HEK293 (cell line): ENCODE measurements at regions not wholly inside any gene's neighbourhood (a gene's known extent, or its start where the extent isn't known, plus 50 kb on each side); places are given as distances from the start of the nearest gene placed in this dataset.

Source experiments
- CTCF ChIA-PET: fragments of 350-600 bp; formaldehyde crosslinking; extraction: SDS; loops from one replicate; lab custom pipeline; 2021; ENCODE audit warnings: antibody characterized with exemption; lab: Yijun Ruan, JAX
- POLR2A ChIA-PET: fragments of 300-600 bp; formaldehyde crosslinking; extraction: SDS; loops from one replicate; lab custom pipeline; 2020; ENCODE audit warnings: antibody characterized with exemption, inconsistent platforms; lab: Yijun Ruan, JAX
- H3K27ac ChIP-seq: fragments of 200-500 bp; sonication (Bioruptor generic); 2 replicates; pipeline ENCODE4 v1.5.1; 2014; ENCODE audit warnings: low read depth, low read length, control low read depth, inconsistent platforms; ENCODE audit errors: extremely low read depth
- H3K36me3 ChIP-seq, 2 experiments: fragments of 200-500 bp in 1 of 2; sonication (Bioruptor generic) in 1 of 2; 1 replicate in 1 of 2; 2 replicates in 1 of 2; pipeline ENCODE4 v1.5.1; 2014 to 2017; ENCODE audit warnings: inconsistent platforms in 2 of 2, low read length in 2 of 2; ENCODE audit not compliant: control insufficient read depth in 2 of 2, insufficient read depth in 1 of 2
- H3K4me1 ChIP-seq: fragments of 200-500 bp; sonication (Bioruptor generic); 2 replicates; pipeline ENCODE4 v1.5.1; 2014; ENCODE audit warnings: mild to moderate bottlenecking, low read length, inconsistent platforms; ENCODE audit not compliant: control insufficient read depth, insufficient read depth
- H3K4me3 ChIP-seq: 2 replicates; pipeline ENCODE4 v1.5.1; 2011; ENCODE audit warnings: low read depth, mild to moderate bottlenecking, control low read depth, low read length, moderate library complexity
- H3K9me3 ChIP-seq: fragments of 200-500 bp; sonication (Bioruptor generic); 2 replicates; pipeline ENCODE4 v1.5.1; 2014; ENCODE audit warnings: low read depth, low read length, inconsistent platforms; ENCODE audit not compliant: control insufficient read depth, insufficient read depth
- FEZF1 ChIP-seq: fragments of 450-650 bp; formaldehyde crosslinking; IDR thresholded peaks from 2 replicates; pipeline ENCODE4 v1.5.1; 2016; ENCODE audit warnings: missing biosample characterization, missing genetic modification characterization
- GLI2 ChIP-seq: fragments of 450-650 bp; formaldehyde crosslinking; IDR thresholded peaks from 2 replicates; pipeline ENCODE4; 2017; ENCODE audit warnings: missing biosample characterization, missing genetic modification characterization, low read depth, borderline replicate concordance
- GLIS2 ChIP-seq: fragments of 450-650 bp; formaldehyde crosslinking; IDR thresholded peaks from 2 replicates; pipeline ENCODE4 v1.5.1; 2016; ENCODE audit warnings: missing biosample characterization, missing genetic modification characterization
- IKZF3 ChIP-seq: fragments of 450-650 bp; IDR thresholded peaks from 2 replicates; pipeline ENCODE4 v1.5.0; 2018; ENCODE audit warnings: missing biosample characterization, mild to moderate bottlenecking, missing genetic modification characterization, moderate library complexity
- KLF10 ChIP-seq: fragments of 450-650 bp; IDR thresholded peaks from 2 replicates; pipeline ENCODE4 v1.5.1; 2018; ENCODE audit warnings: missing biosample characterization, mild to moderate bottlenecking, missing genetic modification characterization
- REPIN1 ChIP-seq: fragments of 450-650 bp; formaldehyde crosslinking; IDR thresholded peaks from 2 replicates; pipeline ENCODE4 v1.5.1; 2017; ENCODE audit warnings: missing biosample characterization, missing genetic modification characterization, low read depth
- SETDB1 ChIP-seq: IDR thresholded peaks from one replicate; pipeline ENCODE4 v1.6.1; 2017; ENCODE audit warnings: mild to moderate bottlenecking, low read length, moderate library complexity, mixed read lengths; ENCODE audit not compliant: insufficient read length
- SP2 ChIP-seq: fragments of 450-650 bp; formaldehyde crosslinking; IDR thresholded peaks from 2 replicates; pipeline ENCODE4 v1.5.1; 2016; ENCODE audit warnings: missing biosample characterization, missing genetic modification characterization
- ZBTB48 ChIP-seq: fragments of 450-650 bp; formaldehyde crosslinking; IDR thresholded peaks from 2 replicates; pipeline ENCODE4 v1.5.1; 2016; ENCODE audit warnings: missing biosample characterization, missing genetic modification characterization
- ZFHX2 ChIP-seq: fragments of 450-650 bp; formaldehyde crosslinking; conservative IDR thresholded peaks from 2 replicates; pipeline ENCODE4 v1.5.1; 2016; ENCODE audit warnings: missing biosample characterization, missing genetic modification characterization
- ZNF112 ChIP-seq: fragments of 450-650 bp; formaldehyde crosslinking; IDR thresholded peaks from 2 replicates; pipeline ENCODE4 v1.5.0; 2017; ENCODE audit warnings: missing biosample characterization, missing genetic modification characterization
- ZNF146 ChIP-seq: fragments of 450-650 bp; formaldehyde crosslinking; IDR thresholded peaks from 2 replicates; pipeline ENCODE4 v1.5.1; 2016; ENCODE audit warnings: missing biosample characterization, missing genetic modification characterization
- ZNF155 ChIP-seq: fragments of 450-650 bp; formaldehyde crosslinking; IDR thresholded peaks from 2 replicates; pipeline ENCODE4 v1.5.1; 2016; ENCODE audit warnings: missing biosample characterization, missing genetic modification characterization
- ZNF169 ChIP-seq: fragments of 450-650 bp; formaldehyde crosslinking; IDR thresholded peaks from 2 replicates; pipeline ENCODE4 v1.5.1; 2016; ENCODE audit warnings: missing biosample characterization, missing genetic modification characterization
- ZNF2 ChIP-seq: fragments of 450-650 bp; formaldehyde crosslinking; IDR thresholded peaks from 2 replicates; pipeline ENCODE4 v1.5.1; 2016; ENCODE audit warnings: missing biosample characterization, missing genetic modification characterization
- ZNF211 ChIP-seq: fragments of 450-650 bp; formaldehyde crosslinking; IDR thresholded peaks from 2 replicates; pipeline ENCODE4 v1.5.1; 2016; ENCODE audit warnings: low read depth, missing biosample characterization, missing genetic modification characterization
- ZNF324 ChIP-seq: fragments of 450-650 bp; formaldehyde crosslinking; IDR thresholded peaks from 2 replicates; pipeline ENCODE4 v1.5.1; 2016; ENCODE audit warnings: missing biosample characterization, missing genetic modification characterization
- ZNF398 ChIP-seq: fragments of 450-650 bp; formaldehyde crosslinking; IDR thresholded peaks from 2 replicates; pipeline ENCODE4 v1.5.1; 2017; ENCODE audit warnings: missing biosample characterization, missing genetic modification characterization
- ZNF404 ChIP-seq: fragments of 450-650 bp; formaldehyde crosslinking; IDR thresholded peaks from 2 replicates; pipeline ENCODE4 v1.5.1; 2017; ENCODE audit warnings: missing biosample characterization, missing genetic modification characterization
- ZNF48 ChIP-seq: fragments of 450-650 bp; formaldehyde crosslinking; IDR thresholded peaks from 2 replicates; pipeline ENCODE4 v1.5.1; 2016; ENCODE audit warnings: missing biosample characterization, missing genetic modification characterization
- ZNF510 ChIP-seq: fragments of 450-650 bp; formaldehyde crosslinking; IDR thresholded peaks from 2 replicates; pipeline ENCODE4 v1.5.1; 2018; ENCODE audit warnings: mild to moderate bottlenecking, missing genetic modification characterization, missing biosample characterization; ENCODE audit not compliant: insufficient replicate concordance
- ZNF521 ChIP-seq: fragments of 450-650 bp; formaldehyde crosslinking; IDR thresholded peaks from 2 replicates; pipeline ENCODE4 v1.5.1; 2017; ENCODE audit warnings: missing biosample characterization, mild to moderate bottlenecking, missing genetic modification characterization
- ZNF530 ChIP-seq: fragments of 450-650 bp; formaldehyde crosslinking; IDR thresholded peaks from 2 replicates; pipeline ENCODE4 v1.5.1; 2016; ENCODE audit warnings: low read depth, missing biosample characterization, missing genetic modification characterization
- ZNF549 ChIP-seq: fragments of 450-650 bp; IDR thresholded peaks from 2 replicates; pipeline ENCODE4 v1.5.1; 2018; ENCODE audit warnings: missing biosample characterization, missing genetic modification characterization, mild to moderate bottlenecking, inconsistent platforms, moderate library complexity
- ZNF555 ChIP-seq: fragments of 450-650 bp; formaldehyde crosslinking; conservative IDR thresholded peaks from 2 replicates; pipeline ENCODE4 v1.5.1; 2017; ENCODE audit warnings: missing biosample characterization, mild to moderate bottlenecking, missing genetic modification characterization, inconsistent platforms
- ZNF561 ChIP-seq: fragments of 450-650 bp; IDR thresholded peaks from 2 replicates; pipeline ENCODE4 v1.5.1; 2018; ENCODE audit warnings: missing biosample characterization, missing genetic modification characterization, borderline replicate concordance
- ZNF645 ChIP-seq: fragments of 450-650 bp; formaldehyde crosslinking; IDR thresholded peaks from 2 replicates; pipeline ENCODE4; 2016; ENCODE audit warnings: missing biosample characterization, missing genetic modification characterization
- ZNF658 ChIP-seq: fragments of 450-650 bp; formaldehyde crosslinking; IDR thresholded peaks from 2 replicates; pipeline ENCODE4; 2016; ENCODE audit warnings: missing biosample characterization, missing genetic modification characterization
- ZNF701 ChIP-seq: fragments of 450-650 bp; formaldehyde crosslinking; IDR thresholded peaks from 2 replicates; pipeline ENCODE4 v1.5.1; 2016; ENCODE audit warnings: missing biosample characterization, missing genetic modification characterization
- ZNF785 ChIP-seq: fragments of 450-650 bp; formaldehyde crosslinking; IDR thresholded peaks from 2 replicates; pipeline ENCODE4 v1.5.1; 2016; ENCODE audit warnings: missing biosample characterization, missing genetic modification characterization
- ZNF837 ChIP-seq: fragments of 450-650 bp; formaldehyde crosslinking; IDR thresholded peaks from 2 replicates; pipeline ENCODE4 v1.5.1; 2016; ENCODE audit warnings: missing biosample characterization, missing genetic modification characterization
- TF ChIP-seq, protein P1 (sequence below): IDR thresholded peaks from 2 replicates; pipeline ENCODE4 v1.6.1; 2011; ENCODE audit warnings: mild to moderate bottlenecking, low read depth, low read length, borderline replicate concordance
- TF ChIP-seq, protein P2 (sequence below): fragments of 450-650 bp; IDR thresholded peaks from 2 replicates; pipeline ENCODE4 v1.5.1; 2018; ENCODE audit warnings: missing biosample characterization, missing genetic modification characterization

- TF ChIP-seq ZNF549 (tag by site-specific recombination), result no peak
- TF ChIP-seq, protein P1, sequence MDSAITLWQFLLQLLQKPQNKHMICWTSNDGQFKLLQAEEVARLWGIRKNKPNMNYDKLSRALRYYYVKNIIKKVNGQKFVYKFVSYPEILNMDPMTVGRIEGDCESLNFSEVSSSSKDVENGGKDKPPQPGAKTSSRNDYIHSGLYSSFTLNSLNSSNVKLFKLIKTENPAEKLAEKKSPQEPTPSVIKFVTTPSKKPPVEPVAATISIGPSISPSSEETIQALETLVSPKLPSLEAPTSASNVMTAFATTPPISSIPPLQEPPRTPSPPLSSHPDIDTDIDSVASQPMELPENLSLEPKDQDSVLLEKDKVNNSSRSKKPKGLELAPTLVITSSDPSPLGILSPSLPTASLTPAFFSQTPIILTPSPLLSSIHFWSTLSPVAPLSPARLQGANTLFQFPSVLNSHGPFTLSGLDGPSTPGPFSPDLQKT, result no peak
- no peak for TF ChIP-seq ZNF785 (tag by site-specific recombination)
- no peak for TF ChIP-seq SP2 (tag by site-specific recombination)
- TF ChIP-seq ZNF701 (tag by site-specific recombination), result no peak
- no peak for TF ChIP-seq ZFHX2 (tag by site-specific recombination)
- TF ChIP-seq ZNF521, result no peak
- TF ChIP-seq ZBTB48, result no peak
- TF ChIP-seq ZNF48 (tag by site-specific recombination), result no peak
- TF ChIP-seq KLF10 (tag by site-specific recombination), result no peak
- no peak for TF ChIP-seq ZNF398 (tag by site-specific recombination)
- no peak for TF ChIP-seq GLIS2
- TF ChIP-seq ZNF146 (tag by site-specific recombination), result no peak
- no peak for TF ChIP-seq ZNF658
- no peak for TF ChIP-seq ZNF530 (tag by site-specific recombination)
- TF ChIP-seq ZNF155 (tag by site-specific recombination), result no peak
- TF ChIP-seq FEZF1, result no peak
- no peak for TF ChIP-seq ZNF555
- no peak for TF ChIP-seq ZNF324 (tag by site-specific recombination)
- ChIA-PET POLR2A (no interaction called here), CTCF (no interaction called here)
- Histone ChIP-seq H3K9me3 (no peaks in the 10 kb centered on the region), H3K4me1 (no peaks in the 10 kb centered on the region; the same call in 1 of the 2 replicates), H3K27ac (no peak overlapping the region), H3K4me3 (no peak overlapping the region), H3K36me3 (no peaks in the 10 kb centered on the region)
Observed at GRCh38 chr3:1787094-1787493, 311.6 kb upstream of the CNTN4 start.

DNA sequence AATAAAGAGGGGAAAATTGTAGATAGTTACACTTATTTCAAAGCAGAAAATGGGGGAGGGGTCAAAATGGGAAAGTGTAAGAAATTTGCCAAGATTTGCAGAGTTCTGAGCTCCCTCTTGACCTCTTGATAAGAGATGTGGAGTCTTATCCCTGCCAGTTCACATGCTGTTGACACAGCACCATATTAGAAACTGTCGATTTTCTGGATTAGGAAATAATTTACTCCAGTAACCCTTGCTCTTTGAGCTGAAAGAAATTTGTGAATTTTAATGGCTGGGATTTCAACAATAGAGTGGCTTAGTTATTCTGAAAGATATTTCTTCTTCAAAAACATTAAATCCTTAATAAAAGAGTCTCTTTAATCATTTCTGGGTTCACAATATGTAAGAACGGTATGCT, 306.2 kb upstream of the CNTN4 start:
- POLR2A ChIA-PET, result no interaction called here
- H3K4me1 ChIP-seq, result no peaks in the 10 kb centered on the region
- H3K36me3 ChIP-seq, result no peaks in the 10 kb centered on the region
- no peak overlapping the region for H3K27ac ChIP-seq
- H3K9me3 ChIP-seq, result no peaks in the 10 kb centered on the region
- no peak overlapping the region for H3K4me3 ChIP-seq
- CTCF ChIA-PET, result no interaction called here
- TF ChIP-seq ZNF211 (no peak), REPIN1 (tag by site-specific recombination) (no peak), ZNF510 (no peak), GLI2 (tag by site-specific recombination) (no peak), ZNF169 (tag by site-specific recombination) (no peak), ZNF561 (no peak), ZNF645 (tag by site-specific recombination) (no peak), ZNF2 (no peak), ZNF404 (no peak), IKZF3 (tag by site-specific recombination) (no peak), SETDB1 (no peak), ZNF112 (no peak), ZNF837 (tag by site-specific recombination) (no peak)
- TF ChIP-seq, protein P1, result no peak
- TF ChIP-seq, protein P2, sequence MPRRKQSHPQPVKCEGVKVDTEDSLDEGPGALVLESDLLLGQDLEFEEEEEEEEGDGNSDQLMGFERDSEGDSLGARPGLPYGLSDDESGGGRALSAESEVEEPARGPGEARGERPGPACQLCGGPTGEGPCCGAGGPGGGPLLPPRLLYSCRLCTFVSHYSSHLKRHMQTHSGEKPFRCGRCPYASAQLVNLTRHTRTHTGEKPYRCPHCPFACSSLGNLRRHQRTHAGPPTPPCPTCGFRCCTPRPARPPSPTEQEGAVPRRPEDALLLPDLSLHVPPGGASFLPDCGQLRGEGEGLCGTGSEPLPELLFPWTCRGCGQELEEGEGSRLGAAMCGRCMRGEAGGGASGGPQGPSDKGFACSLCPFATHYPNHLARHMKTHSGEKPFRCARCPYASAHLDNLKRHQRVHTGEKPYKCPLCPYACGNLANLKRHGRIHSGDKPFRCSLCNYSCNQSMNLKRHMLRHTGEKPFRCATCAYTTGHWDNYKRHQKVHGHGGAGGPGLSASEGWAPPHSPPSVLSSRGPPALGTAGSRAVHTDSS (tag by site-specific recombination), result no peak
